Type B pancreatic cell (in vitro differentiated cells): ENCODE measurements at regions not wholly inside any gene's neighbourhood (a gene's known extent, or its start where the extent isn't known, plus 50 kb on each side); places are given as distances from the start of the nearest gene placed in this dataset.

Experiments
- DNase-seq: peaks from one replicate; pipeline ENCODE4 v3.0.0; 2021; ENCODE audit warnings: mixed read lengths; ENCODE audit not compliant: unreplicated experiment; ENCODE audit errors: extremely low spot score
- H3K27ac Mint-ChIP-seq: 2 replicates; pipeline ENCODE4 v1.8.0; 2021; ENCODE audit warnings: mild to moderate bottlenecking, mixed read lengths
- H3K27me3 Mint-ChIP-seq: 2 replicates; pipeline ENCODE4 v1.8.0; 2021; ENCODE audit warnings: mixed read lengths
- H3K36me3 Mint-ChIP-seq: 2 replicates; pipeline ENCODE4 v1.8.0; 2021; ENCODE audit warnings: mixed read lengths
- H3K4me1 Mint-ChIP-seq: one replicate; pipeline ENCODE4 v1.8.0; 2021; ENCODE audit warnings: mixed read lengths; ENCODE audit not compliant: unreplicated experiment
- H3K4me3 Mint-ChIP-seq: 2 replicates; pipeline ENCODE4 v1.8.0; 2021; ENCODE audit warnings: mild to moderate bottlenecking, mixed read lengths
- H3K9me3 Mint-ChIP-seq: 2 replicates; pipeline ENCODE4 v1.8.0; 2021; ENCODE audit warnings: mixed read lengths
- TF ChIP-seq, protein P1 (sequence below): fragments of 200-600 bp; sonication (generic); conservative IDR thresholded peaks from 2 replicates; pipeline ENCODE4 v1.5.0; 2021; ENCODE audit warnings: antibody characterized with exemption, mild to moderate bottlenecking

GRCh38 chr2:190799999-190800398, 80.6 kb upstream of the GLS start:
- no peak overlapping the region for H3K4me3 Mint-ChIP-seq
- DNase-seq, result no peak
- H3K9me3 Mint-ChIP-seq, result no peaks in the 10 kb centered on the region
- no peaks in the 10 kb centered on the region for H3K36me3 Mint-ChIP-seq
- TF ChIP-seq, protein P1, sequence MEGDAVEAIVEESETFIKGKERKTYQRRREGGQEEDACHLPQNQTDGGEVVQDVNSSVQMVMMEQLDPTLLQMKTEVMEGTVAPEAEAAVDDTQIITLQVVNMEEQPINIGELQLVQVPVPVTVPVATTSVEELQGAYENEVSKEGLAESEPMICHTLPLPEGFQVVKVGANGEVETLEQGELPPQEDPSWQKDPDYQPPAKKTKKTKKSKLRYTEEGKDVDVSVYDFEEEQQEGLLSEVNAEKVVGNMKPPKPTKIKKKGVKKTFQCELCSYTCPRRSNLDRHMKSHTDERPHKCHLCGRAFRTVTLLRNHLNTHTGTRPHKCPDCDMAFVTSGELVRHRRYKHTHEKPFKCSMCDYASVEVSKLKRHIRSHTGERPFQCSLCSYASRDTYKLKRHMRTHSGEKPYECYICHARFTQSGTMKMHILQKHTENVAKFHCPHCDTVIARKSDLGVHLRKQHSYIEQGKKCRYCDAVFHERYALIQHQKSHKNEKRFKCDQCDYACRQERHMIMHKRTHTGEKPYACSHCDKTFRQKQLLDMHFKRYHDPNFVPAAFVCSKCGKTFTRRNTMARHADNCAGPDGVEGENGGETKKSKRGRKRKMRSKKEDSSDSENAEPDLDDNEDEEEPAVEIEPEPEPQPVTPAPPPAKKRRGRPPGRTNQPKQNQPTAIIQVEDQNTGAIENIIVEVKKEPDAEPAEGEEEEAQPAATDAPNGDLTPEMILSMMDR, result no peak
- H3K27ac Mint-ChIP-seq, result no peak overlapping the region
- H3K4me1 Mint-ChIP-seq, result peaks cover 6% of the 10 kb centered on the region
- H3K27me3 Mint-ChIP-seq, result no peaks in the 10 kb centered on the region

DNA sequence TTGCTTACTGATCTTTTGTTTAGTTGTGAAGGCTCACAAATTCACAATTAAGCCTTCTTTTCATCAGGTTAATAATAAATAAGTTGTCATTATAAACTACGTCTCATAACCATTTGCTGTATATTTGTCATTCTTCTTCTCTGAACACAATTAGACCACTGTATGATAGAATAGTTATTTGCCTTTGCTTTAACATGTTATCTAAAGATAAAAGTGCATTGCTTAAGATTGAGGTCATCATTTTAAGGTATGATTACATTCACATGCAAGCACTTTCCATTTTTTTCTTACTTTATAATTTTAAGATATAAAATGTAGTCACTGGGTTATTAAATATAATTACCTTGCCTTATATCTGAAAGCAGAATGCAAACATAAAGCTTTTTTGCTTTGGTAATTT, 80.1 kb upstream of the GLS start:
- Mint-ChIP-seq H3K9me3 (no peaks in the 10 kb centered on the region), H3K36me3 (no peaks in the 10 kb centered on the region), H3K4me1 (peaks cover 6% of the 10 kb centered on the region), H3K27me3 (no peaks in the 10 kb centered on the region), H3K27ac (no peak overlapping the region), H3K4me3 (no peak overlapping the region)
- no peak for DNase-seq
- TF ChIP-seq, protein P1, result no peak

GRCh38 chr2:190802129-190802528, 78.5 kb upstream of the GLS start:
- no peaks in the 10 kb centered on the region for H3K27me3 Mint-ChIP-seq
- no peak overlapping the region for H3K27ac Mint-ChIP-seq
- no peak for DNase-seq
- no peak overlapping the region for H3K4me3 Mint-ChIP-seq
- no peaks in the 10 kb centered on the region for H3K9me3 Mint-ChIP-seq
- H3K4me1 Mint-ChIP-seq, result peaks cover 6% of the 10 kb centered on the region
- H3K36me3 Mint-ChIP-seq, result no peaks in the 10 kb centered on the region
- TF ChIP-seq, protein P1, result no peak

- no peak overlapping the region for H3K4me3 Mint-ChIP-seq
- no peaks in the 10 kb centered on the region for H3K9me3 Mint-ChIP-seq
- TF ChIP-seq, protein P1, result no peak
- no peak for DNase-seq
- no peak overlapping the region for H3K27ac Mint-ChIP-seq
- peaks cover 6% of the 10 kb centered on the region for H3K4me1 Mint-ChIP-seq
- no peaks in the 10 kb centered on the region for H3K36me3 Mint-ChIP-seq
- no peaks in the 10 kb centered on the region for H3K27me3 Mint-ChIP-seq
Observed at GRCh38 chr2:190802626-190803209, 77.9 kb upstream of the GLS start.

- Mint-ChIP-seq H3K36me3 (no peaks in the 10 kb centered on the region), H3K27me3 (no peaks in the 10 kb centered on the region), H3K4me3 (no peak overlapping the region), H3K9me3 (no peaks in the 10 kb centered on the region), H3K27ac (no peak overlapping the region), H3K4me1 (peaks cover 6% of the 10 kb centered on the region)
- TF ChIP-seq, protein P1, result peak; percentile 80
- DNase-seq, result no peak
Observed at GRCh38 chr2:190804182-190804795, 76.3 kb upstream of the GLS start.
